NCI-H460 (cell line): ENCODE measurements at regions not wholly inside any gene's neighbourhood (a gene's known extent, or its start where the extent isn't known, plus 50 kb on each side); places are given as distances from the start of the nearest gene placed in this dataset.
A peak's percentile ranks its signal among the peaks of the same experiment; 100 is the strongest.

Experiments used
- DNase-seq: peaks from one replicate; pipeline ENCODE4 v3.0.0-alpha.2; 2016; ENCODE audit warnings: low read depth; ENCODE audit errors: extremely low read depth

- no peak for DNase-seq
Observed at GRCh38 chr21:16840538-16840937, 672.3 kb upstream of the CXADR start.

DNA sequence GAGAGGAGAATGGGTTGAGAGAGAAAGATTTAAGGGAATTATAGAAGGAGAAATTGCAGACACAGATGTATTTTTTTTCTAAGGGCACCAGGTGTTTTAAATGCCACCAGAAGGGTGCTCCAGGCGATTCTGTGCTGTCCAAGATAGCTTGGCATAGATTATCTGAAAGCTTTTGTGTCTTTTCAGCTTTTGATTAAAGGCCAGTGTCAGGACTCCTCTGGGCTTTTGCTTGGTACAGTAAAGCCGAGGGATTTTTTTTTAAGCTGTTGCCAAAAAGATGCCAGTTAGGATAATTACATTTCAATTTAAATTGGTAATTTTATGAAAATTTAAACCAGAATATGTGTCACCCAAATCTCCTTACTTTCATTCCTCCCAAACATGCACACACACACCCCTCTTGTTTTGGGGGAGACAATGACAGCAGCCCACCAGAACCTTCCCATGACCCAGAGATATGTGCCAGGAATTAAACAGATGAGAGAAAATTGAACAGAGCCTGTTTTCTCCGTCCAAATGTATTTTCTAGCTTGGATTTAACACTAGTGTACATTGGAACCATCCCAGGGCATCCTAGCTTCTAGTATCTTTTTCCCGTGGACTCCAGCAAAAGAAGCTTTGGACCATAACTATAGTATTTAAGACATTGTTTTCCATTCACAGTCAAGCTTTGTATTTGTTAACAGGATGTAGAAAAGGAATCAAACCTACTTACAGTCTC is 670.7 kb upstream of the CXADR start:
- no peak for DNase-seq

DNA sequence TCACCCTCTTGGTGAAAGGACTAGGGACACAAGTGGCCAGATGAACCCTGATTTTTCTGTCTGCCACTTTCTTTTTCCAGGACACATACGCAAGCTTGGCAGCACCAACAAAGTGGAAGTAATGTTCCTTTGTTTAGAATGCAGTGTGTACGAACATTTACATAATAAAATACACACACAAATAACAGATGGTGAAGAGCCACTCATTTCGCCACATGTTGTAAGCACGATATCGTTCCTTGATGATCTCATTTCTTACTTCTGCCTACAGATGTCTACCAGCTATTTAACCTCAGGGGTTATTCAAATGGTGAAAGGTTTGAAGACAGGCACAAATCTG is 670.2 kb upstream of the CXADR start:
- DNase-seq, result no peak

DNA sequence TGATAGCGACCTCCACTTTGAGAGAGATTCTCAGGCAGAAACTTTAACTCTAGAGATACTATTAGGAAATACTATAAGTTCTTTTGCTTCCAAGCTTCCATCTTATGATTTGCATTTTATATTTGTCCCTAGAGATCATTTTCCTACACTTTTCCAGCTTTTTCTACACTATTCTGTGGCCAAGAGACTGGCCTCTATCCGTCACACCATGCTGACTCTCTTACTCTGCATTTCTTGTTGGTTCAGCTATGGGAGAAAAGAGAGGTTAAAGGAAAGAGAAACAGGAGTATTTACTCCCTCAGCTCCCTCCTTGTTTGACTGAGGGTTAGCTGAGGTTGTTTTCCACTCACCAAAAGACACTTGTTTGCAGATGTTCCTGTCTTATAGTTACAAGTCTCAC is 665.6 kb upstream of the CXADR start:
- DNase-seq, result no peak

DNA sequence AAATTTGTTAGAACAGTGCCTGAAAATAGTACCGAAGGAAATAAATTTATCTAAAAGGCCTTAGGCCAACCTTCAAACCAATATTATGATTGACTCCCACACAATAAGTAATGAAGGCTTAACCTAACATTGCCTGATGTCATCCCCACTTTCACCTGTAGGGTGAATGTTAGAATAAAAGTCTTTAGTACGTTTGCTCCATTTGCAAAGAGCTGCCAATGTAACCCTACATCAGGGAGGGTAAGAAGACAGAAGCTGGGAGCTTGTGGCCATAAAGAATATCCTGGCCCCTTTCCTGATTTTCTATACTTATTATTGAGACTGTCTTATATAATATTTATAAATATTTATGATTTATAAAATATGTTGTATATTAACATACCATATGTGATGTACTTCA is 661.8 kb upstream of the CXADR start:
- DNase-seq, result no peak

GRCh38 chr21:16855164-16855667 is 657.6 kb upstream of the CXADR start:
- DNase-seq, result no peak

- DNase-seq, result no peak
Observed at GRCh38 chr21:16863362-16863905, 649.4 kb upstream of the CXADR start.

DNA sequence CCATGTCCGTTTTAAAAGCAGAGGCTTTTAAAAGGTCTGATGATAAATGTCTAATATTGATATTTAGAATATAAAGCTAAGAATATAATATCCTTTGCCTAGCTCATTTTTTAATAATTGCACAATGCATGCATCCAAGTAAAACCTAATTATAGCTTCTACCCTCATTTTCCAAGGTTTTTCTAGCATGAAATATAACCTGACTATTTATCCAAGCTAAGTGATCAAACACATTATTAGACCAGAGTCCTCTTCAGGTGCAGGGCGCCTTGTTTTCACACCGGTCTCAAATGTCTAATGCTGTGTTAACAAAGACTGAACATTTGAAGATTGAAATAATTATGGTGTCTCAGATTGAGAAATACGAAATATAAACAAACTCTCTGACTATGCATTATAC is 648.9 kb upstream of the CXADR start:
- no peak for DNase-seq

GRCh38 chr21:16865632-16866031 is 647.2 kb upstream of the CXADR start:
- DNase-seq, result no peak

DNA sequence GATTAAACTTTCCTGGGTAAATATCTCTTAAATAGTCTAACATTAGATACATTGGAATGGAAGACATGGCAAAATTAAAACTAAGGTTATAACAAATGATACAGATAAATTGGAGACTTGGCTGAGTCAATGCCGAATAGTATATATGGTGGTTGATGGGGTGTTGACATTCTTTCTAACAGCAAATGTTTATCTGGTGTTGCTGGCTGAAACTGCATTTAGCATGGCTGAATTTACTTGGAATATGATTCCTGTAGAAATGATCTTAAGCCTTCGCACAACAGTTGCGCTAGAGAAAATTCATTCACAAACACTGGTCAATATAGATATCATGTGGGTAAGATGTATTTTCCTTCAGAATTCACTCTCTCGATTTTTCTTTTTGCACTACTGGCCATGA is 646.0 kb upstream of the CXADR start:
- no peak for DNase-seq

DNA sequence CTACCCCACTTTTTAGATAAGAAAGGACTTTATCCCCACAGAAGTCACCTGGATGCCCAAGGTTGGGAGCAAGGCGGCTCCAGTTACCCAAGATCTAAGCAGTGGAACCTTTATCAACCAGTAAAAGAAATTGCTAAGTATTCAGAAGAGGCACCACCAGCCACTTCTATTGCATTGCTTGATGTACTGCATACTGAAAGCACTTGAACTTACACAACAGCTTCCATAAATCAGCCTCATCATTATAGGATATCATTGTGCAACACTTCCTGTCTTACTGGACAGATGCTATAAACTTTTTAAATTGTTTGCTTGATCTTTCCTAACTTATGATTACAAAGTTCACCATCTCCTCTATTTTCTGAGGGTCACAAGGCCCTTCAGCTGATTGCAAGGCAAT is 642.7 kb upstream of the CXADR start:
- DNase-seq, result no peak

- DNase-seq, result no peak
Observed at GRCh38 chr21:16872616-16873015, 640.2 kb upstream of the CXADR start.

GRCh38 chr21:16873176-16873575 is 639.7 kb upstream of the CXADR start:
- no peak for DNase-seq

GRCh38 chr21:16873596-16873995 is 639.2 kb upstream of the CXADR start:
- no peak for DNase-seq

DNA sequence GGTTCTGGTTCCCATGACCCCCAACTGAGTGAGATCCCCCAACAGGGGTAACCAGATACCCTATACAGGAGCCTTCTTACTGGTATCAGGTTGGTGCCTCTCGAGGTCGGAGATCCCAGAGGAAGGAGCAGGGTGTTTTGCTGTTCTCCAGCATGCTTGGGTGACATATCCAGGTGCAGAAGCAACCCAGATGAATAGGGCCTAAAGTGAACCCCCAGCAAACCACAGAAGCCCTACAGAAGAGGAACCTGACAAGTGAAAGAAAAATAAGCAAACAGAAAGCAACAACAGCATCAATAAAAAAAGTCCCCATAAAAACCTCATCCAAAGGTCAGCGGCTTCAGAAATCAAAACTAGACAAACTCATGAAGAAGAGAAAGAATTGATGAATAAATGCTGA is 633.4 kb upstream of the CXADR start:
- DNase-seq, result no peak

DNA sequence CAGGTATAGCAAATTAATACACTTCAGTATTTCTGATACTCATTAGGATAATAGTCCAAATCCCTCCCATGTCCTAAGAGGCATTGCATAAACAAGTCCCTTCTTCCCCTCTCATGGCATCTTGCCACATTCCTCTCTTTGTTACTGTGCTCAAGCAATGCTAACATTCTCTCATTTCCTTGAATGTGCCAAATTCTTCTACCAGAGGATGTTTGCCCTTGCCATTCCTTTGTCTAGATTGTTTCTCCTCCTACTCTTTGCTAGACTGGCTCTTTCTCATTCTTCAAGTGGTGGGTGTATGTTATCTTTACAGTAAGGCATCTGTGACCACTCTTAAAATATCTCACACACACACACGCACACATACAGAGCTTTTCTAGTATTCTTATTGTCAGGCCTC is 621.0 kb upstream of the CXADR start:
- peak; percentile 26 for DNase-seq

GRCh38 chr21:16900685-16901084 is 612.2 kb upstream of the CXADR start:
- no peak for DNase-seq

GRCh38 chr21:16908077-16908476 is 604.8 kb upstream of the CXADR start:
- no peak for DNase-seq

DNA sequence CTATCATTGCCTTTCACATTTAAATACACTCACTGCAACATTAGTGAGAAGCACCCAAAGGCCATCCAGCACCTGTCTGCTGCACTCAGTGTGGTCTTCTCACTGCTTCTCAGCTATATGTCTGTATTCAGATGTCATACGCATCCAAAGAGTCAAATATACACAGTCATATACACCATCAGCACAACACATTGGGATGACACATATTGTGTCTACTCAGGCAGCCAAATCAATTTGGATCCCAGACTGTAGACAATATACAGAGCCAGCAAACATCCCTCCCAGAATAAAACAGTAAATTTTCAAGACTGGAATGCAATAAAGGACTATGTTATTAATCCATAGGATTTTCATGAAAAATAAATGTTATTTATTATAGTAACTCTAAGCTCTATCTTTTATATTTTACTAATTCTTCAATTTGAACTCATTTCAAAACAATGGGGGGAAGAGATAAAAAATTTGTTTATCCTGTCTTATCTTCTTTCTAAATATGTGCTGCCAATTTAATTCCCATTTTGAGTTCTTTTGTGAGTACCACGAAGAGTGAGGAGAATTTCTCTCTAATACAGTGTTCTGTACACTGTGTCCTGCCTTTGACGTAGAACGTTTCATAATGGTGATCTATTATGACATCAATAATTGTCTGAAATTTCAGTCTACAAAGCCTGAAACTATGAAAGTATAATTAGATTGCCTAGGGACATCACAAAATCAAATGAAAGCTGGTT is 602.2 kb upstream of the CXADR start:
- no peak for DNase-seq

GRCh38 chr21:16911166-16911607 is 601.7 kb upstream of the CXADR start:
- DNase-seq, result no peak

DNA sequence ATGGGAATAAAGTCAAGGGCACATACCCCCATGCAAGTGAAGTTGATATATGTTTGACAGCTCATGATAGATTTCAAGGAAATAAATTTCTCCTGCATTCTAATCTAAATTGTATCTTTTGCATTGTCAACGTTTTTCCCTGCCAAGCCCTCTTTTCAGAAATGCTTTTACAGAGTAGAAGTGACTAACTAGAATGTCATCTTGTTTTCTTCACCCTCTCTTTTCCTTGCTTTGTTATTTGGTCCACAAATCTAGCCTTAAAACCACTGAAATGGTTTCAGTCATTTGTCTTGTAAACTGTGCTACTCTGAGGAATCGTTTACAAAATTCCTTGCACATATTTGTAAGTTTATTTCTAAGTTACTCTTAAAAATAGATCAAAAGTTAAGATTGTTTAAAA is 600.8 kb upstream of the CXADR start:
- no peak for DNase-seq

GRCh38 chr21:16913010-16913409 is 599.8 kb upstream of the CXADR start:
- DNase-seq, result no peak
